IPS-20b (cell line): ENCODE measurements at regions not wholly inside any gene's neighbourhood (a gene's known extent, or its start where the extent isn't known, plus 50 kb on each side); places are given as distances from the start of the nearest gene placed in this dataset.
A peak's percentile ranks its signal among the peaks of the same experiment; 100 is the strongest.

Experiments
- H3K27ac ChIP-seq: one replicate; pipeline ENCODE4 v1.5.1; 2013; ENCODE audit warnings: low read length
- H3K27me3 ChIP-seq: 2 replicates; pipeline ENCODE4 v1.6.1; 2013; ENCODE audit warnings: mild to moderate bottlenecking, low read length, inconsistent platforms; ENCODE audit not compliant: insufficient read depth
- H3K36me3 ChIP-seq: 2 replicates; pipeline ENCODE4 v1.6.1; 2013; ENCODE audit warnings: low read depth, mild to moderate bottlenecking, inconsistent platforms, low read length, moderate library complexity; ENCODE audit not compliant: insufficient read depth
- H3K4me1 ChIP-seq: 2 replicates; pipeline ENCODE4 v1.6.1; 2013; ENCODE audit warnings: mild to moderate bottlenecking, control low read depth, inconsistent platforms, low read length, moderate library complexity; ENCODE audit not compliant: insufficient read depth
- H3K4me3 ChIP-seq: 2 replicates; pipeline ENCODE4 v1.5.1; 2013; ENCODE audit warnings: mild to moderate bottlenecking, low read length, inconsistent platforms
- H3K9ac ChIP-seq: 2 replicates; pipeline ENCODE4 v1.6.1; 2013; ENCODE audit warnings: low read depth, mild to moderate bottlenecking, inconsistent platforms, low read length, moderate library complexity
- H3K9me3 ChIP-seq: 2 replicates; pipeline ENCODE4 v1.6.1; 2013; ENCODE audit warnings: mild to moderate bottlenecking, low read depth, low read length, inconsistent platforms; ENCODE audit not compliant: insufficient read depth

GRCh38 chr10:6362879-6363278 is 160.1 kb downstream of the PFKFB3 start:
- H3K36me3 ChIP-seq, result no peaks in the 10 kb centered on the region
- H3K4me1 ChIP-seq, result peaks cover 21% of the 10 kb centered on the region; the same call in 1 of the 2 replicates
- no peaks in the 10 kb centered on the region for H3K9me3 ChIP-seq
- no peak overlapping the region for H3K4me3 ChIP-seq
- H3K9ac ChIP-seq, result no peak overlapping the region
- no peak overlapping the region for H3K27ac ChIP-seq
- H3K27me3 ChIP-seq, result no peaks in the 10 kb centered on the region

- Histone ChIP-seq H3K4me1 (peaks cover 21% of the 10 kb centered on the region; the same call in 1 of the 2 replicates), H3K9me3 (no peaks in the 10 kb centered on the region), H3K9ac (no peak overlapping the region), H3K4me3 (no peak overlapping the region), H3K27me3 (no peaks in the 10 kb centered on the region), H3K36me3 (no peaks in the 10 kb centered on the region), H3K27ac (no peak overlapping the region)
These were observed 160.8 kb downstream of the PFKFB3 start for GRCh38 chr10:6363511-6363910.

DNA sequence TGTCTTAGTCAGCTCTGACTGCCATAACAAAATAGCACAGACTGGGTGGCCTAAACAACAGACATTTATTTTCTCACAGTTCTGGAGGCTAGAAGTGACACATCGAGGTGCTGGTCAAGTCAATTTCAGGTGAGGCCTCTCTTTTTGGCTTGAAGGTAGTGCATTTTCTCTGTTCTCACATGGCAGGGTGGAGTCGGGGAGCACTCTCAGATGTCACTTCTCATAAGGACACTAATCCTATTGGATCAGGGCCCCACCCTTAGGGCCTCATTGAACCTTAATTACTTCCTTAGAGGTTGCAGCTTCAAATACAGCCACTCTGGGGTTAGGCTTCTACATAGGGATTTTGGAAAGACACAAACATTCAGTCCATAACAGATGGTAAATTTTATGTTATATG is 161.6 kb downstream of the PFKFB3 start:
- Histone ChIP-seq H3K27me3 (no peaks in the 10 kb centered on the region), H3K9me3 (no peaks in the 10 kb centered on the region)

DNA sequence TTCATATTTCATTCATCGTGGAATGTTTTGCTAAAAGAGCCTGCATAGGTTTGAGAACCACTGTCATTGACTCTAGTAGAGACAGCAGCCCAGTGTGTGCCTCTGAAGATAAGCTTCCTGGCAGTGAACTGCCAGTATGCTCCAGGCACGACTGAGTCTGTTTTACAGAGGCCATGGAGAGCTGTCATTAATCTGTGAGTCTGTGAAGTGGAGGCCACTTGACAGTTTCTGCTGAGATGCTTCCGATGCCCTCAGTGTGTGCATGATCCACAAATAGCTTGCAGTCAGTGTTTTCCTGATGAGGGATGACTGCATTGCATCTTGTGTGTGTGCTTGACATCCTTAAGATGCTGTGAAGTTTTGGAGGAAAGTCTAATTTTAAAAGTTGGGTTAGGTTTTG is 162.2 kb downstream of the PFKFB3 start:
- H3K9me3 ChIP-seq, result no peaks in the 10 kb centered on the region
- H3K4me3 ChIP-seq, result no peak overlapping the region
- no peaks in the 10 kb centered on the region for H3K36me3 ChIP-seq
- H3K9ac ChIP-seq, result no peak overlapping the region
- no peaks in the 10 kb centered on the region for H3K27me3 ChIP-seq
- peaks cover 21% of the 10 kb centered on the region; the same call in 1 of the 2 replicates for H3K4me1 ChIP-seq
- no peak overlapping the region for H3K27ac ChIP-seq

More for the DNA sequence above, 161.6 kb downstream of the PFKFB3 start:
- Histone ChIP-seq H3K27ac (no peak overlapping the region), H3K36me3 (no peaks in the 10 kb centered on the region), H3K4me1 (peaks cover 21% of the 10 kb centered on the region; the same call in 1 of the 2 replicates), H3K4me3 (no peak overlapping the region), H3K9ac (no peak overlapping the region)

GRCh38 chr10:6365384-6365783 is 162.7 kb downstream of the PFKFB3 start:
- peak overlapping the region; percentile 44; the same call in 1 of the 2 replicates for H3K4me3 ChIP-seq
- H3K9me3 ChIP-seq, result no peaks in the 10 kb centered on the region
- H3K27ac ChIP-seq, result peak overlapping the region; percentile 51
- no peaks in the 10 kb centered on the region for H3K36me3 ChIP-seq
- H3K4me1 ChIP-seq, result peaks cover 21% of the 10 kb centered on the region; the same call in 1 of the 2 replicates
- H3K9ac ChIP-seq, result no peak overlapping the region
- H3K27me3 ChIP-seq, result no peaks in the 10 kb centered on the region
